Calu3 (cell line): ENCODE measurements at regions not wholly inside any gene's neighbourhood (a gene's known extent, or its start where the extent isn't known, plus 50 kb on each side); places are given as distances from the start of the nearest gene placed in this dataset.

Source experiments
- BruUV-seq: library from RNA; stranded (reverse); fragments of 400-500 nt; replicated peaks from 2 replicates; lab custom pipeline; 2021; lab: Mats Ljungman, UMichigan
- CTCF ChIA-PET: fragments of 300-600 bp; sonication (Branson Sonifier 250); formaldehyde crosslinking; loops from one replicate; lab custom pipeline; 2022; ENCODE audit warnings: antibody characterized with exemption; lab: Charles Lee
- DNase-seq: peaks from one replicate; pipeline ENCODE4 v3.0.0; 2022
- H3K27ac Mint-ChIP-seq: one replicate; pipeline ENCODE4 v1.8.0; 2022; ENCODE audit warnings: mixed read lengths; ENCODE audit not compliant: unreplicated experiment
- H3K27me3 Mint-ChIP-seq: one replicate; pipeline ENCODE4 v1.8.0; 2022; ENCODE audit warnings: mixed read lengths; ENCODE audit not compliant: unreplicated experiment
- H3K36me3 Mint-ChIP-seq: one replicate; pipeline ENCODE4 v1.8.0; 2022; ENCODE audit warnings: mild to moderate bottlenecking, moderate library complexity, mixed read lengths; ENCODE audit not compliant: insufficient read depth, unreplicated experiment
- H3K4me1 Mint-ChIP-seq: one replicate; pipeline ENCODE4 v1.8.0; 2022; ENCODE audit warnings: mild to moderate bottlenecking, low read depth, mixed read lengths; ENCODE audit not compliant: unreplicated experiment
- H3K4me3 Mint-ChIP-seq: one replicate; pipeline ENCODE4 v1.8.0; 2022; ENCODE audit warnings: mild to moderate bottlenecking, low read depth, moderate library complexity, mixed read lengths; ENCODE audit not compliant: unreplicated experiment
- H3K9me3 Mint-ChIP-seq: one replicate; pipeline ENCODE4 v1.8.0; 2022; ENCODE audit warnings: low read depth, mixed read lengths; ENCODE audit not compliant: unreplicated experiment
- CTCF ChIP-seq: fragments of 200-600 bp; IDR thresholded peaks from one replicate; pipeline ENCODE4 v1.8.0; 2022; ENCODE audit warnings: antibody characterized with exemption; ENCODE audit not compliant: unreplicated experiment
- intact Hi-C: fragments of 100-400 bp; cut with micrococcal nuclease; formaldehyde crosslinking; loops from one replicate; pipeline ENCODE4 v1.10.0; 2022; ENCODE audit not compliant: unreplicated experiment

GRCh38 chr12:111076611-111077451, 156.5 kb upstream of the MYL2 start:
- intact Hi-C loops = no loop called here
- Mint-ChIP-seq H3K27ac (no peak overlapping the region), H3K4me3 (no peak overlapping the region), H3K9me3 (no peaks in the 10 kb centered on the region), H3K36me3 (no peaks in the 10 kb centered on the region), H3K27me3 (peaks cover 91% of the 10 kb centered on the region), H3K4me1 (no peaks in the 10 kb centered on the region)
- TF ChIP-seq CTCF = no peak
- CTCF ChIA-PET = no interaction called here
- BruUV-seq = no TSS peak
- DNase-seq = no peak

GRCh38 chr12:111076199-111076598, 155.8 kb upstream of the MYL2 start:
- no peak for TF ChIP-seq CTCF
- H3K36me3 Mint-ChIP-seq = no peaks in the 10 kb centered on the region
- H3K4me3 Mint-ChIP-seq = no peak overlapping the region
- no peaks in the 10 kb centered on the region for H3K9me3 Mint-ChIP-seq
- CTCF ChIA-PET = no interaction called here
- peaks cover 91% of the 10 kb centered on the region for H3K27me3 Mint-ChIP-seq
- BruUV-seq = no TSS peak
- DNase-seq = no peak
- H3K27ac Mint-ChIP-seq = no peak overlapping the region
- no peaks in the 10 kb centered on the region for H3K4me1 Mint-ChIP-seq
- intact Hi-C loops = no loop called here

GRCh38 chr12:111074965-111075364, 154.6 kb upstream of the MYL2 start:
- Mint-ChIP-seq H3K36me3 (no peaks in the 10 kb centered on the region), H3K4me1 (no peaks in the 10 kb centered on the region), H3K9me3 (no peaks in the 10 kb centered on the region), H3K27me3 (peaks cover 91% of the 10 kb centered on the region), H3K4me3 (no peak overlapping the region), H3K27ac (no peak overlapping the region)
- intact Hi-C loops = no loop called here
- TF ChIP-seq CTCF = no peak
- CTCF ChIA-PET = interaction anchor here (0.6 kb wide), 1 partner anchor 1588 kb away, joined by 3 read pairs; no protein-coding TSS in a partner anchor
- no peak for DNase-seq
- no TSS peak for BruUV-seq

GRCh38 chr12:111074559-111074958, 154.2 kb upstream of the MYL2 start:
- no peak overlapping the region for H3K4me3 Mint-ChIP-seq
- H3K4me1 Mint-ChIP-seq = no peaks in the 10 kb centered on the region
- TF ChIP-seq CTCF = no peak
- CTCF ChIA-PET = no interaction called here
- peaks cover 91% of the 10 kb centered on the region for H3K27me3 Mint-ChIP-seq
- no peaks in the 10 kb centered on the region for H3K9me3 Mint-ChIP-seq
- intact Hi-C loops = no loop called here
- no peak overlapping the region for H3K27ac Mint-ChIP-seq
- BruUV-seq = no TSS peak
- DNase-seq = no peak
- H3K36me3 Mint-ChIP-seq = no peaks in the 10 kb centered on the region
